ENCODE measurements at regions not wholly inside any gene's neighbourhood (a gene's known extent, or its start where the extent isn't known, plus 50 kb on each side); places are given as distances from the start of the nearest gene placed in this dataset.
"Not testable (repeated sequence)": the region's sequence is repeated elsewhere in the genome, so short reads cannot be mapped to it uniquely, and the experiment has no call there.

GRCh38 chr5:136564431-136564830 lies 199.1 kb upstream of the TRPC7 start:
- TF ChIP-seq CTCF, MAX (IDR thresholded peaks at IDR 0.05; ENCODE audit: low read depth, low read length): not testable (repeated sequence)

Data from NB4 (cell line).